Neural progenitor cell (in vitro differentiated cells): ENCODE measurements at regions not wholly inside any gene's neighbourhood (a gene's known extent, or its start where the extent isn't known, plus 50 kb on each side); places are given as distances from the start of the nearest gene placed in this dataset.

ENCODE experiments used
- CTCF ChIP-seq: fragments of 200-600 bp; sonication (generic); IDR thresholded peaks from 2 replicates; pipeline ENCODE4 v1.5.1; 2017; ENCODE audit warnings: antibody characterized with exemption, mild to moderate bottlenecking
- EZH2 ChIP-seq: fragments of 200-600 bp; sonication (generic); IDR thresholded peaks from 2 replicates; pipeline ENCODE4 v1.6.1; 2017; ENCODE audit warnings: antibody characterized with exemption, mild to moderate bottlenecking, moderate library complexity
- EZH2phosphoT487 ChIP-seq: fragments of 200-600 bp; sonication (generic); IDR thresholded peaks from 2 replicates; pipeline ENCODE4 v1.6.1; 2017; ENCODE audit warnings: antibody characterized with exemption

DNA sequence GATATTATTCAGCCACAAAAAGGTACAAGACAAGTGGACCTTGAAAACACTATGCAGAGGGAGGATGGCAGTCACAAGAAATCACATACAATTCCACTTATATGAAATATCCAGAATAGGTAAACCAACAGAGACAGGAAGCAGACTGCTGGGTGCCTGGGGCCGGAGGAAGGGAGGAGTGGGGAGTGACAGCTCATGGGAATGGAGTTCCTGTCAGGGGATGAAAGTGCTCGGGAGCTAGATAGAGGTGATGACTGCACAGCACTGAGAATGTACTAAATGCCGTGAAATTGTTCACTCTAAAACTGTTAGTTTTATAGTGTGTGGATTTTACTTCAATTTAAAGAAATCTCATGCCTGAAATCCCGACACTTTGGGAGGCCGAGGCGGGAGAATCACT, 74.2 kb upstream of the MED9 start:
- TF ChIP-seq CTCF (no peak), EZH2 (no peak), EZH2phosphoT487 (no peak)
